Activated CD4-positive, alpha-beta T cell treated with anti-CD3 and anti-CD28 coated beads, Interleukin-2, amount 10 ng/mL, durations not matched to agents 7 days and 5 days (primary cell): ENCODE measurements at regions not wholly inside any gene's neighbourhood (a gene's known extent, or its start where the extent isn't known, plus 50 kb on each side); places are given as distances from the start of the nearest gene placed in this dataset.
"Not testable (repeated sequence)": the region's sequence is repeated elsewhere in the genome, so short reads cannot be mapped to it uniquely, and the experiment has no call there.

ENCODE experiments used
- CTCF ChIA-PET: fragments of 350-600 bp; sonication (Branson Sonifier 250); formaldehyde crosslinking; loops from one replicate; lab custom pipeline; 2021; ENCODE audit warnings: antibody characterized with exemption; lab: Charles Lee
- POLR2A ChIA-PET: fragments of 350-600 bp; sonication (Branson Sonifier 250); formaldehyde crosslinking; loops from one replicate; lab custom pipeline; 2021; ENCODE audit warnings: antibody characterized with exemption; lab: Charles Lee
- DNase-seq: peaks from one replicate; pipeline ENCODE4 v3.0.0-alpha.2; 2020
- H3K27ac Mint-ChIP-seq: one replicate; pipeline ENCODE4 v1.8.0; 2021; ENCODE audit warnings: mild to moderate bottlenecking, moderate library complexity, mixed read lengths
- H3K27me3 Mint-ChIP-seq: one replicate; pipeline ENCODE4 v1.8.0; 2021; ENCODE audit warnings: mixed read lengths
- H3K36me3 Mint-ChIP-seq: one replicate; pipeline ENCODE4 v1.8.0; 2021; ENCODE audit warnings: low read depth, mixed read lengths
- H3K4me1 Mint-ChIP-seq: one replicate; pipeline ENCODE4 v1.8.0; 2021; ENCODE audit warnings: mixed read lengths
- H3K4me3 Mint-ChIP-seq: one replicate; pipeline ENCODE4 v1.8.0; 2021; ENCODE audit warnings: mild to moderate bottlenecking, moderate library complexity, mixed read lengths
- H3K9me3 Mint-ChIP-seq: one replicate; pipeline ENCODE4 v1.8.0; 2021; ENCODE audit warnings: mixed read lengths

GRCh38 chr9:19648672-19649071 lies 140.2 kb downstream of the SLC24A2 start:
- no peak for DNase-seq
- Mint-ChIP-seq H3K9me3 (no peaks in the 10 kb centered on the region), H3K27me3 (peaks cover 2% of the 10 kb centered on the region), H3K4me1 (no peaks in the 10 kb centered on the region), H3K36me3 (no peaks in the 10 kb centered on the region), H3K4me3 (no peak overlapping the region), H3K27ac (no peak overlapping the region)
- ChIA-PET CTCF (interaction anchor here (0.7 kb wide), 1 partner anchor 600 kb away, joined by 3 read pairs; no protein-coding TSS in a partner anchor), POLR2A (no interaction called here)

- no peaks in the 10 kb centered on the region for H3K4me1 Mint-ChIP-seq
- ChIA-PET POLR2A (no interaction called here), CTCF (interaction anchor here (1.3 kb wide), 1 partner anchor 9 kb away, joined by 3 read pairs; no protein-coding TSS in a partner anchor)
- no peak overlapping the region for H3K4me3 Mint-ChIP-seq
- no peak overlapping the region for H3K27ac Mint-ChIP-seq
- peaks cover 2% of the 10 kb centered on the region for H3K27me3 Mint-ChIP-seq
- no peak for DNase-seq
- no peaks in the 10 kb centered on the region for H3K36me3 Mint-ChIP-seq
- H3K9me3 Mint-ChIP-seq = no peaks in the 10 kb centered on the region
Observed at GRCh38 chr9:19643875-19644274, 145.0 kb downstream of the SLC24A2 start.

GRCh38 chr9:19642256-19642655 lies 146.6 kb downstream of the SLC24A2 start:
- H3K27me3 Mint-ChIP-seq = no peaks in the 10 kb centered on the region
- no peak for DNase-seq
- no peaks in the 10 kb centered on the region for H3K36me3 Mint-ChIP-seq
- no peaks in the 10 kb centered on the region for H3K9me3 Mint-ChIP-seq
- POLR2A ChIA-PET = no interaction called here
- no peak overlapping the region for H3K27ac Mint-ChIP-seq
- CTCF ChIA-PET = interaction anchor here (1.4 kb wide), 1 partner anchor 11 kb away, joined by 3 read pairs; no protein-coding TSS in a partner anchor
- no peak overlapping the region for H3K4me3 Mint-ChIP-seq
- H3K4me1 Mint-ChIP-seq = no peaks in the 10 kb centered on the region

GRCh38 chr9:19641046-19641445 lies 147.8 kb downstream of the SLC24A2 start:
- Mint-ChIP-seq H3K27ac (no peak overlapping the region), H3K4me3 (no peak overlapping the region), H3K9me3 (no peaks in the 10 kb centered on the region), H3K27me3 (no peaks in the 10 kb centered on the region), H3K4me1 (no peaks in the 10 kb centered on the region), H3K36me3 (no peaks in the 10 kb centered on the region)
- ChIA-PET POLR2A (no interaction called here), CTCF (no interaction called here)
- no peak for DNase-seq

- Mint-ChIP-seq H3K27ac (no peak overlapping the region), H3K4me1 (no peaks in the 10 kb centered on the region), H3K4me3 (no peak overlapping the region), H3K27me3 (no peaks in the 10 kb centered on the region), H3K9me3 (no peaks in the 10 kb centered on the region), H3K36me3 (no peaks in the 10 kb centered on the region)
- DNase-seq = no peak
- CTCF ChIA-PET = no interaction called here
- POLR2A ChIA-PET = no interaction called here
Observed at GRCh38 chr9:19640014-19640413, 148.8 kb downstream of the SLC24A2 start.

- Mint-ChIP-seq H3K9me3 (no peaks in the 10 kb centered on the region), H3K4me3 (no peak overlapping the region), H3K36me3 (no peaks in the 10 kb centered on the region), H3K27me3 (peaks cover 3% of the 10 kb centered on the region), H3K27ac (no peak overlapping the region), H3K4me1 (no peaks in the 10 kb centered on the region)
- DNase-seq = no peak
- ChIA-PET POLR2A (no interaction called here), CTCF (interaction anchor here (2.5 kb wide), 1 partner anchor 13 kb away, joined by 6 read pairs; no protein-coding TSS in a partner anchor)
Observed at GRCh38 chr9:19637084-19637483, 151.8 kb downstream of the SLC24A2 start.

- Mint-ChIP-seq H3K27ac (no peak overlapping the region), H3K4me3 (no peak overlapping the region), H3K36me3 (no peaks in the 10 kb centered on the region), H3K9me3 (no peaks in the 10 kb centered on the region), H3K27me3 (peaks cover 3% of the 10 kb centered on the region), H3K4me1 (no peaks in the 10 kb centered on the region)
- ChIA-PET POLR2A (no interaction called here), CTCF (no interaction called here)
- no peak for DNase-seq
Observed at GRCh38 chr9:19634881-19635280, 154.0 kb downstream of the SLC24A2 start.

- Mint-ChIP-seq H3K4me1 (no peaks in the 10 kb centered on the region), H3K27ac (no peak overlapping the region), H3K27me3 (peaks cover 5% of the 10 kb centered on the region), H3K4me3 (no peak overlapping the region), H3K9me3 (no peaks in the 10 kb centered on the region), H3K36me3 (no peaks in the 10 kb centered on the region)
- CTCF ChIA-PET = interaction anchor here (1.1 kb wide), 1 partner anchor 11 kb away, joined by 3 read pairs; no protein-coding TSS in a partner anchor
- POLR2A ChIA-PET = no interaction called here
- no peak for DNase-seq
Observed at GRCh38 chr9:19631181-19631580, 157.7 kb downstream of the SLC24A2 start.

GRCh38 chr9:19630760-19631159 lies 158.1 kb downstream of the SLC24A2 start:
- ChIA-PET POLR2A (no interaction called here), CTCF (interaction anchor here (1.1 kb wide), 1 partner anchor 11 kb away, joined by 3 read pairs; no protein-coding TSS in a partner anchor)
- no peak overlapping the region for H3K27ac Mint-ChIP-seq
- H3K4me3 Mint-ChIP-seq = no peak overlapping the region
- H3K9me3 Mint-ChIP-seq = no peaks in the 10 kb centered on the region
- H3K27me3 Mint-ChIP-seq = peaks cover 5% of the 10 kb centered on the region
- H3K4me1 Mint-ChIP-seq = no peaks in the 10 kb centered on the region
- no peak for DNase-seq
- no peaks in the 10 kb centered on the region for H3K36me3 Mint-ChIP-seq

GRCh38 chr9:19629488-19629887 lies 159.3 kb downstream of the SLC24A2 start:
- Mint-ChIP-seq H3K4me1 (no peaks in the 10 kb centered on the region), H3K4me3 (no peak overlapping the region), H3K36me3 (no peaks in the 10 kb centered on the region), H3K27ac (no peak overlapping the region), H3K27me3 (peaks cover 5% of the 10 kb centered on the region), H3K9me3 (no peaks in the 10 kb centered on the region)
- no peak for DNase-seq
- ChIA-PET CTCF (no interaction called here), POLR2A (interaction anchor here (0.6 kb wide), 1 partner anchor 17 kb away, joined by 4 read pairs; no protein-coding TSS in a partner anchor)

- H3K9me3 Mint-ChIP-seq, CTCF ChIA-PET, H3K4me3 Mint-ChIP-seq, DNase-seq, H3K27me3 Mint-ChIP-seq, POLR2A ChIA-PET, H3K36me3 Mint-ChIP-seq, H3K4me1 Mint-ChIP-seq, H3K27ac Mint-ChIP-seq: not testable (repeated sequence)
Observed at GRCh38 chr9:19625426-19625825, 163.4 kb downstream of the SLC24A2 start.

- Mint-ChIP-seq H3K27ac (no peak overlapping the region), H3K4me3 (no peak overlapping the region), H3K4me1 (no peaks in the 10 kb centered on the region), H3K9me3 (no peaks in the 10 kb centered on the region), H3K27me3 (peaks cover 4% of the 10 kb centered on the region), H3K36me3 (no peaks in the 10 kb centered on the region)
- POLR2A ChIA-PET = no interaction called here
- DNase-seq = no peak
- CTCF ChIA-PET = interaction anchor here (0.8 kb wide), 1 partner anchor 144 kb away, joined by 3 read pairs; no protein-coding TSS in a partner anchor
Observed at GRCh38 chr9:19624519-19624918, 164.3 kb downstream of the SLC24A2 start.

- Mint-ChIP-seq H3K4me1 (no peaks in the 10 kb centered on the region), H3K4me3 (no peak overlapping the region), H3K9me3 (no peaks in the 10 kb centered on the region), H3K36me3 (no peaks in the 10 kb centered on the region), H3K27ac (no peak overlapping the region), H3K27me3 (peaks cover 4% of the 10 kb centered on the region)
- POLR2A ChIA-PET = no interaction called here
- DNase-seq = no peak
- CTCF ChIA-PET = interaction anchor here (0.8 kb wide), 1 partner anchor 144 kb away, joined by 3 read pairs; no protein-coding TSS in a partner anchor
Observed at GRCh38 chr9:19623941-19624340, 164.9 kb downstream of the SLC24A2 start.

- H3K4me3 Mint-ChIP-seq = no peak overlapping the region
- H3K4me1 Mint-ChIP-seq = no peaks in the 10 kb centered on the region
- ChIA-PET CTCF (no interaction called here), POLR2A (no interaction called here)
- H3K36me3 Mint-ChIP-seq = no peaks in the 10 kb centered on the region
- no peak overlapping the region for H3K27ac Mint-ChIP-seq
- no peaks in the 10 kb centered on the region for H3K9me3 Mint-ChIP-seq
- no peak for DNase-seq
- peaks cover 8% of the 10 kb centered on the region for H3K27me3 Mint-ChIP-seq
Observed at GRCh38 chr9:19620326-19620725, 168.5 kb downstream of the SLC24A2 start.
